ENCODE measurements at regions not wholly inside any gene's neighbourhood (a gene's known extent, or its start where the extent isn't known, plus 50 kb on each side); places are given as distances from the start of the nearest gene placed in this dataset.
"Not testable (repeated sequence)": the region's sequence is repeated elsewhere in the genome, so short reads cannot be mapped to it uniquely, and the experiment has no call there.

DNA sequence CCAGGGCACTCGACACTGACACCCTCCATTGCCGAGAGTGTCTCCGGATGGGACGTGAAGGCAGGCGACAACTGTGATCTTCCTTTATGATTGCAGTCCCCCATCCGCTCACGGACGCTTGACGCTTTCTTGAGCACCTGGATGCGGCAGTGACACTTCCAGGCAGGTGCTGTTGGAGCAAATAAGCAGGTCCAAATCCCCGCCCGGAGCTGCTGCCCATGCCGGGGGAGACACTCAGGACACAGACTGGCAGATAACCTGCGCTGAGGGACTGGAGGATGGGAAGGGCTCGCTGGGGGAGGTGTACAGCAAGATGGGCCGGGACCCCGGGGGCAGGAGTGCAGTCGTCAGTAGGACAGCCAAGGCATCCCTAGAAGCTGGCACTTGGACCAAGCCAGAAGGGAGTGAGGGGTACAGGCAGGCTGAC lies 1403.5 kb downstream of the BRD1 start:
- intact Hi-C loops (cut with DNase I): no loop called here
- peak in 2 of 10 donors; percentile 63 to 76 for DNase-seq

DNA sequence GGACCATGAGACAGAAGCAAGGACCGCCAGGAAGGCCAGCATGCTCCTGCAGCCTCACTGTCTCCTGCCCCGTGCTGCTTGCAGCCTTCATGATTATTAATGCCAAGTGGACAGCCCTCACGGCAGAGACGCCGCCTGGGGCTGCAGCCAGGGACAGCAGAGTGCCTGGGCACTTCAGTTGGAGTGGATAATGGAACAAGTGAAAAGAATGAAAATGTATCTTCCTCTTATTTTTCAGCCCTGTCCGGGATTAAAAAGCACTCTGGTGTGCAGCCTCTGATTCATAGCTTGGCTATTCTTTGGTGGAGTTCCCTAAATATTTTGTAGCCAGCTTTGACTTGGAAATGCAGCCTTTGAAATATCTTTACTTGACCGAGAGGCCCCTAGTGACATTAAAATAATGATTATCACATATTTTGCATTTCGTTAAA lies 1404.2 kb downstream of the BRD1 start:
- DNase-seq: peak in 1 of 10 donors; percentile 40
- intact Hi-C loops (cut with DNase I): no loop called here

GRCh38 chr22:48422900-48423480 lies 1404.7 kb downstream of the BRD1 start:
- intact Hi-C loops (cut with DNase I): no loop called here
- peak in 1 of 10 donors; percentile 58 for DNase-seq

DNA sequence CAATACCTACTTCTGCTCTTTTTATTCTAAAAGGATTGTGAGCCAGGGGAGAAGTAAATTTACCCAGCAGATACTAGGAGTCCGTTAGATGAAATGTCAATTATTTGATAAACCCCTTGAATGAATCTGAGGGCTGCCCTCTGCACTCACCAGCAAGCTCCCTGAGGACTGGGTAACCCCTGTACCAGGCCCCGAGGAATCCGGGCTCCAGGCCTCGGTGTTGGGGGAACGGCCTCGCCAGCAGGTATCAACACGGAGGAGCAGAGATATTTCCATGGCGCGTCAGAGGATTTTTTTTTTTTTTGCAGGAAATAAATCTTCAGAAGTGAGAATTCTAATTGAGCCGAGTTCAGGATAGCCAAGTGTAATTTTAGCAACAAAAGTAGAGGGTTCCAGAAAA lies 1408.8 kb downstream of the BRD1 start:
- intact Hi-C loops (cut with DNase I): no loop called here
- no peak for DNase-seq

DNA sequence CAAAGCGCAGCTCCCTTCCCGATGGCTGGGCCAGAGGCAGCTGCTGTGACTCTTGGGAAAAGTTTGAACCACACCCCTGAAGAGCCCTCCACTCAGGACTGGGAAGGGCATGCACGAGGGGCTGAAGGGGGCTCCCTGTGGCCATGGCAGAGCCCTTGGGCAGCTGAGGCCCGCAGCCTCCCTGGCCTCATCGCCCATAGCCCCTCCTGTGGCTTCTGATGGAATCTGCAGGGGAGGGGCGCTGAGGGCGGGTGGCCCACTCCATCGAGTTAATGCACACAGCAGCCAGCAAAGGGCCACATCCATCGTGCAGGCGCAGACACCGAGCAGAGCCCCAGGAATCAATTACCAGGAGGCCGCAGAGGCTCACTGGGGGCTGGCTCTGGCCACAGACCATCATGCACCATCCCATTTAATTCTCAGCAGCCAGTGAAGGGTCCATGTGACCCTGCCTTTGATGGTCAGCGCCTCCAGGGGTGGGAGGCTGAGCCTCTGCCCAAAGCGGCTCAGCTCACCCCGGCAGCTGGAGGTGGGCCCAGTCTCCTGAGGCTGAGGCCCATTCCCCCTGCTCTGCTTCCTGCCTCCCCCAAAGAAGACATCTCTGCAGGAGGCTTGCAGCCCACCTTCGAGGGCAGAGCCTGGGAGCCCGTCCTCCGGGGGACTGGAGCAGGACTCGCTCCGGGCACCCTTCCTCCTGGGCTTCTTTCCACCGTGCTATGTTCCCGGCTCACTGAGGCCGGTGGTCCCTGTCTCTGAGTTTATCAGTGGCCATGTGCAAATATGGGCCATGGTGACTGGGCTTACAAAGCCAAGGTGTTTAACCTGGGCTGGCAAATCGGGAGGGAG lies 1410.2 kb downstream of the BRD1 start:
- intact Hi-C loops (cut with DNase I): no loop called here
- peak in 1 of 10 donors; percentile 67 for DNase-seq

DNA sequence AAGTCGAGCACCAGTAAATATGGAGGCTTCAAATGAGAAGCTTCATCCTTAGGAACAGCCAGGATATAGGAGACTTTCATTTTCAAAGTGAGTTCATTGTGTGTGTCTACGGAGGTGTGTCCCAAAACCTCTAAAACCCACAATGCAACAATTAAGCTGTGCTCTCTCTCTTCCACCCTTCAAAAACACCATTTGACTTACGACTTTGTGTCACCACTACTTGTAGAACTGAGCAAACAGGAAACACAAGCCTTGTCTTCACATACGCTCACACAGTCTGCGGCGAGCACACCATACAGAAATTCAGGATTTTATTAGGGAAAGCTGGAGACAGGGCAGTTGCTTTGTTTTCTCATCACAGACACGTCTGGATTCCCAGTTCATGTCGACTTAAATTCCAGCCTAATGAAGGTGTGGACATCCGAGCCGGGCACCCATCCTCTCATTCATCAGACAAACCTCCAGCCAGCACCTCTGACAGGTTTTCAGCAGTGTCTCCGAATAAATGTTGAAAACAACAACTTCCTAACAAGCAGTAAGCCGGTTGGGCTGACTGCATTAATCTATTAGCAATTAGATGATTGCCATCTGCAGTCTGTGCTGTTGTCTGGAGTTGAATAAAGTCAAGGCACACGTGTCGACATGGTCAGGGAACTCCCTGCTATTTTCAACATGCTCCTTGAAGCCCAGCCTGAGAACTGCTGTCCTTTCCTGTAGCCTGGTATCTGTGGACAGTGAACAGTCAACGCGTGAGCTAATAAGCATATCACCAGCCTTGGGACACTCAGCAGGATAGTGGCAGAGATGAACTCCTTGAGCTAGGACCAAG lies 1411.1 kb downstream of the BRD1 start:
- intact Hi-C loops (cut with DNase I): no loop called here
- DNase-seq: peak in 1 of 10 donors; percentile 9

GRCh38 chr22:48415520-48415919 lies 1412.2 kb downstream of the BRD1 start:
- DNase-seq: no peak
- intact Hi-C loops (cut with DNase I): no loop called here

DNA sequence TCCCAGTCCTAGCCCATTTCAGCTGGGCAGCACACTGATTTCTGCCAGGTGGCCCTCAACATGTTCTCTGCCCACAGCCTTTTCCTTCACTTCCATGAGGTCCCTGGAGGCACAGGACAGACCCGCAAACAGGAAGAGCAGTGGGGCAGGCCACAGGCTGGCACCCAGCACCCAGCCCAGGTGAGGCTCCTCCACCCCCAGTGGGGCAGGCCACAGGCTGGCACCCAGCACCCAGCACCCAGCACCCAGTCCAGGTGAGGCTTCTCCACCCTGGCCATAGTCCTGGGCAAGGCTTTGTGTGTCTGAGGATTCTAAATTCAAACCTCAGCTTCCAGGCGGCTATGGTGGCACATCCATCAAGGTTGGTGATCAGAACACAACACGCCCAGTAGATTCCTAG lies 1413.0 kb downstream of the BRD1 start:
- DNase-seq: peak in 1 of 10 donors; percentile 73
- intact Hi-C loops (cut with DNase I): no loop called here

DNA sequence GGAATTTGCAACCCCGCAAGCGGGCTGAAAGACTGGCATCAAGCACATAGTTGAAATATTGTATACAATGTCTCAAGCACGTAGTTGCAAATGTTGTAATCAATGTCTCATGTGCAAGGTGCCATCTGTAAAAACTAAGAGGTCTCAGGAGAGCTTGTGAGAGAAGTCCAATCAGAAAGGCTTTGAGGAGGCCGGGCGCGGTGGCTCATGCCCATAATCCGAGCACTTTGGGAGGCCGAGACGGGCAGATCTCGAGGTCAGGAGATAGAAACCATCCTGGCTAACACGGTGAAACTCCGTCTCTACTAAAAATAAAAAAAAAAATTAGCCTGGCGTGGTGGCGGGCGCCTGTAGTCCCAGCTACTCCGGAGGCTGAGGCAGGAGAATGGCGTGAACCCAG lies 1414.7 kb downstream of the BRD1 start:
- intact Hi-C loops (cut with DNase I); DNase-seq: not testable (repeated sequence)

- DNase-seq: no peak
- intact Hi-C loops (cut with DNase I): no loop called here
These were observed 1417.1 kb downstream of the BRD1 start for GRCh38 chr22:48410536-48410935.

GRCh38 chr22:48407256-48407955 lies 1420.3 kb downstream of the BRD1 start:
- intact Hi-C loops (cut with DNase I): loop anchor here (5.0 kb wide), 1 partner anchor 85 kb away; no protein-coding TSS in a partner anchor
- DNase-seq: no peak

DNA sequence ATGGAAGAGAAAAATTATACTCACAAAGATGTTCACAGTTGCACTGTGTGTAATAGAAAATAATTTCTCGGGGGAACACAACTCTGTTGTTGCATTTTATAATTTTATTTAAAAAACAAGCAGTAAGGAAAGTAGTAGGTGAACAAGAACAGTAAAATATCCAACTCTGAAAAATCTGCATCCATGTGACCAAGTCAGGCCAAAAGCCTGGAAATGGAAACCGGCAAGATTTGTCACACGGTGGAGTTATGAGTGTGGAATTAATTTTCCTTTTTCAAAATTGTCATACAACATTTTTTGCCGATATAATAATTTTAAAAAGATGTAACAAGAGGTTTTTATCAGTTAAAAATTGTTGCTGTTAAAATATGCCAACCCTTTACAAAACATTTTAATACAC lies 1421.5 kb downstream of the BRD1 start:
- intact Hi-C loops (cut with DNase I): loop anchor here (5.0 kb wide), 1 partner anchor 86 kb away; no protein-coding TSS in a partner anchor

GRCh38 chr22:48405741-48406140 lies 1421.9 kb downstream of the BRD1 start:
- no peak for DNase-seq
- intact Hi-C loops (cut with DNase I): loop anchor here (5.0 kb wide), 1 partner anchor 87 kb away; no protein-coding TSS in a partner anchor

More for the DNA sequence above, 1421.5 kb downstream of the BRD1 start:
- DNase-seq: no peak

- intact Hi-C loops (cut with DNase I): loop anchor here (5.0 kb wide), 1 partner anchor 87 kb away; no protein-coding TSS in a partner anchor
- no peak for DNase-seq
These were observed 1422.7 kb downstream of the BRD1 start for GRCh38 chr22:48404801-48405447.

DNA sequence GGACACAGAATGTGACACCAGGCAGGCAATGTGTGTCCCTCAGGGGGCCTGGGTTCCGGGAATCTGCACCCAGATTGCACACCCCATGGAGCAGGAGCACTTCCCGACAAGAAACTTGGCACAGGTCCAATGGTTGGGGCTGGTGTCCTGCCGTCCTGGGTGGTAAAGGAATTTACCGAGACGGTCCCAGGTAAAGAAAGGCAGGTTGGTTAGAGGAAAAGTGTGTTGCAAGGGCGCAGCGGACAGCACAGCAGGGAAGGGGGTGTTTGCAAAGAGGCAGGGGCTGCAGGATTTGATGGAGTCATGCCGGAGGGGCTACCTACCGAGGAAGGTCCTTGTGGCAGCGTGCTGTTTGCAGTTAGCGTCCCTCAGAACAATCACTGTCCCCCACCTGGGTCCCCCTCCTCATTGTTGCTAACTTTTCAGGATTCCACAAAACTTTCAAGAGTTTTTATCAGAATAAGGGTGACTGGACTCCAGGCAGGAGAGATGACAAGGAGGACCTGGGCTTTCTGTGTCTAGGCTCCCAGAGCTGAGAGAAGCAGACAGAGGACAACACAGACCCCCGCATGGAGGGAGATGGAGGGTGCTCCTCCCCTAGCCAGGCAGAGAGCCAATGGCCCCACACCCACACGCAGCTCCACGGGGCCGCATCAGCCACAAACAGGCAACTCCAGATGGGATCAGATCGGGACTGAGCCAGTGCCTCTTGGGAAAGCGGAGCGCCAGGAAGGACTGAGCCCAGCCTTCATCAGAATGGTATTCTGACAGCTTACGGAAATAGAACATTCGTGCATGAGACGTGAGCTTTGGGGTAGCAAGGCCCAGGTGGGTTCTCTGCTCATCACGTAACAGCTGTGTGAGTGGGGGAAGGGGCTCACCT lies 1423.9 kb downstream of the BRD1 start:
- DNase-seq: peak in 1 of 10 donors; percentile 69
- intact Hi-C loops (cut with DNase I): no loop called here

GRCh38 chr22:48402591-48403031 lies 1425.1 kb downstream of the BRD1 start:
- intact Hi-C loops (cut with DNase I): no loop called here
- DNase-seq: no peak

- DNase-seq; intact Hi-C loops (cut with DNase I): not testable (repeated sequence)
These were observed 1426.2 kb downstream of the BRD1 start for GRCh38 chr22:48401523-48401922.

DNA sequence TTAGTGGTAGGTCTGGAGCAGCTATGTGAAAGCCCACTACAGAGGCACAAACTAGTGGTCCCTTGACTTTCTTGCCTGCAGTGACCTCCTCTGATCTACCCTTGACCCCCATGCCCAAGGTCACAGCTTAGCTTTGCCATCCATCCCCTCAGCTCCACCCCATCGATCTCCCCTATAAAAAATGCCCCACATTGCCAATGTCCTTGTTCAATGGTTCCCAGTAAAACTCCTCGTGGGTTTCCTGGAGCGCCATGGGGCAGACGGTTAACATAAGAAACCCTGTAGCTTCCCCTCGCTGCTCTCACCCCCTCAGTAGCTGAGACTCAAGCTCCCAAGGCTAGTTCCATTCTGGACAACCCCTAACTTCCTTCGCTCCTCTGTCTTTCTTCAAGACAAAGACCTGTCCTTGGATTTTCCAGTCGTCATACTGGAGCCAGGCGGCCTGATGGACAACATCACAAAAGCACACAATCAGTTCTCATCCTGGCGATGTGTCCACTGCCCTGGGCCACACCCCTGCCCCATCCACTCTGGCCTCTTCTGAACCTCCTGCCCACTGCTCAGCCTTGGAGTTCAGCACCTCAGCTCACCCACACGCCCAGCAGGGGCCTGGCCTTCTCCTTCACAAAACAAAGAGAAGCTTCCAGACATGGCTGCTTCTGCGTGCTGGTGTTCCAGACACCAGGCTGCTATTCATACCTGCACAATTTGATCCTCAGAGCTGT lies 1429.3 kb downstream of the BRD1 start:
- no peak for DNase-seq
- intact Hi-C loops (cut with DNase I): no loop called here

Measured in posterior cingulate gyrus (tissue), 11 donors.